GM13976 (cell line): ENCODE measurements at regions not wholly inside any gene's neighbourhood (a gene's known extent, or its start where the extent isn't known, plus 50 kb on each side); places are given as distances from the start of the nearest gene placed in this dataset.
"Not testable (repeated sequence)": the region's sequence is repeated elsewhere in the genome, so short reads cannot be mapped to it uniquely, and the experiment has no call there.

ENCODE experiments used
- DNase-seq: peaks from one replicate; pipeline ENCODE4 v3.0.0; 2012; ENCODE audit warnings: low spot score
- in situ Hi-C: fragments of 300-500 bp; cut with MboI; formaldehyde crosslinking; loops from one replicate; pipeline ENCODE4 v1.12.0; 2022; ENCODE audit warnings: low sequenced_read_pairs, mixed read lengths, inconsistent platforms; ENCODE audit not compliant: unreplicated experiment
- TF ChIP-seq, protein P1 (sequence below): IDR thresholded peaks from 2 replicates; pipeline ENCODE4 v1.5.1; 2012; ENCODE audit warnings: borderline replicate concordance, mild to moderate bottlenecking; ENCODE audit not compliant: insufficient read depth; ENCODE audit errors: extremely low read depth, missing control alignments, control extremely low read depth

DNA sequence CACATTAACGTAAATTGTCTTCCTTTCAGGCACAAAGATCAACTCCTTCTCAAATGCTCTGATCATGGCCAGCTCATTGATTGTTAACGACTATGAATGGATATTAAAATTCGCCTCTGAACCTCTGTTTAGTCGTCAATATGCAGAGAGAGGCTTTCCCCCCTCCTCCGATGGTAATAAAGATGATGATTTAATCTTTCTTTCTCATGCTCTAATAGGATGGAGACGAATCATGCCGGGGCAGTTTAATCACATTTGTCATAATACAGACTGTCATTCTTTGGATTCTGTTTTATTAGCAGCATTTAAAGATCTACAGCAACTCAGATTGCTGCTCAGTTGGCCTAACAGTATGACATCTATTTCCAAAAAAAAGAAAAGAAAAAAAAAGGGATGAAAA is 132.9 kb downstream of the SREK1 start:
- TF ChIP-seq, protein P1, sequence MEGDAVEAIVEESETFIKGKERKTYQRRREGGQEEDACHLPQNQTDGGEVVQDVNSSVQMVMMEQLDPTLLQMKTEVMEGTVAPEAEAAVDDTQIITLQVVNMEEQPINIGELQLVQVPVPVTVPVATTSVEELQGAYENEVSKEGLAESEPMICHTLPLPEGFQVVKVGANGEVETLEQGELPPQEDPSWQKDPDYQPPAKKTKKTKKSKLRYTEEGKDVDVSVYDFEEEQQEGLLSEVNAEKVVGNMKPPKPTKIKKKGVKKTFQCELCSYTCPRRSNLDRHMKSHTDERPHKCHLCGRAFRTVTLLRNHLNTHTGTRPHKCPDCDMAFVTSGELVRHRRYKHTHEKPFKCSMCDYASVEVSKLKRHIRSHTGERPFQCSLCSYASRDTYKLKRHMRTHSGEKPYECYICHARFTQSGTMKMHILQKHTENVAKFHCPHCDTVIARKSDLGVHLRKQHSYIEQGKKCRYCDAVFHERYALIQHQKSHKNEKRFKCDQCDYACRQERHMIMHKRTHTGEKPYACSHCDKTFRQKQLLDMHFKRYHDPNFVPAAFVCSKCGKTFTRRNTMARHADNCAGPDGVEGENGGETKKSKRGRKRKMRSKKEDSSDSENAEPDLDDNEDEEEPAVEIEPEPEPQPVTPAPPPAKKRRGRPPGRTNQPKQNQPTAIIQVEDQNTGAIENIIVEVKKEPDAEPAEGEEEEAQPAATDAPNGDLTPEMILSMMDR = no peak
- in situ Hi-C loops = no loop called here
- no peak for DNase-seq

- TF ChIP-seq, protein P1 = no peak
- in situ Hi-C loops = no loop called here
- no peak for DNase-seq
These were observed 133.9 kb downstream of the SREK1 start for GRCh38 chr5:66277981-66278380.

- in situ Hi-C loops = no loop called here
- TF ChIP-seq, protein P1 = no peak
- no peak for DNase-seq
These were observed 137.2 kb downstream of the SREK1 start for GRCh38 chr5:66281294-66281693.

- in situ Hi-C loops = no loop called here
- no peak for DNase-seq
- TF ChIP-seq, protein P1 = no peak
These were observed 140.7 kb downstream of the SREK1 start for GRCh38 chr5:66284588-66285342.

GRCh38 chr5:66285343-66285922 is 141.3 kb downstream of the SREK1 start:
- TF ChIP-seq, protein P1 = no peak
- in situ Hi-C loops = no loop called here
- no peak for DNase-seq

- no peak for DNase-seq
- TF ChIP-seq, protein P1 = no peak
- in situ Hi-C loops = no loop called here
These were observed 147.7 kb downstream of the SREK1 start for GRCh38 chr5:66291771-66292170.

DNA sequence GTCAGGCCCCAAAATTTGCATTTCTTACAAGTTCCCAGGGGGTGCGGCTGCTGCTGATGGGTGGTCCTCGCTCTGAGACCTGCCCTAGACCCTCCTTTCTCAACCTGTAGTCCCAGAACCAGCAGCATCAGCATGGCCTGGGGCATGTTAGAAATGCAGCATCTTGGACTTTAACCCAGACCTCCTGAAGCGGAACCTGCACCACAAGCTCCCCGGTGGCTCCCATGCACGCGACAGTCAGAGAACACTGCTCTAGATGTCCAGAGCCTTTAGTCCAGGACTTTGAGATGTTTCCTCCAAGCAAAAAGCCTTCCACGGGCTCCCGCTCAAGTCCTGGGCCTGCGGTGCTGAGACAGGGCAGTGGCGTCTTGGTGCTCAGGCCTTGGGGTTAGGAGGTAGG is 149.8 kb downstream of the SREK1 start:
- DNase-seq, in situ Hi-C loops: not testable (repeated sequence)
